ENCODE measurements at regions not wholly inside any gene's neighbourhood (a gene's known extent, or its start where the extent isn't known, plus 50 kb on each side); places are given as distances from the start of the nearest gene placed in this dataset.

DNA sequence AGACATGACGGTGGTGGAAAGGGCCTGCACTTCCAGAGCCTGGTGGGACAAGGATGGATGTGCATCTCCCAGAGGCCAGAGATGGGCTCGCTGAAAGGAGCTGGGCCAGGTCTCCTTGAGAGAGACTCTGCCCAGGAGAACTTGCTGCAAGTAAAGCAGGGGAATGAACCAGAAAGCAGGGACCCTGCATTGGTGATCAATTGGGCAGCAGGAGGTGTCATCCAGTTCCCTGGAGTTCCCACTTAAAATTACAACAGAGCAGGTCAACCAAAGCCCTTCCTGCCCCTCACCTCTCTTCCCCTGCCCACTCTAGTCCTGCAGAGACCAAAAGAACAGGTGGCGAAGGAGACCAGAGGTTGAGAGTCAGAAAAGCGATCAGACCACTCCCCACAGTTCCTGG, 69.7 kb upstream of the CAB39 start:
- no peak for DNase-seq (ENCODE audit: low spot score)

DNA sequence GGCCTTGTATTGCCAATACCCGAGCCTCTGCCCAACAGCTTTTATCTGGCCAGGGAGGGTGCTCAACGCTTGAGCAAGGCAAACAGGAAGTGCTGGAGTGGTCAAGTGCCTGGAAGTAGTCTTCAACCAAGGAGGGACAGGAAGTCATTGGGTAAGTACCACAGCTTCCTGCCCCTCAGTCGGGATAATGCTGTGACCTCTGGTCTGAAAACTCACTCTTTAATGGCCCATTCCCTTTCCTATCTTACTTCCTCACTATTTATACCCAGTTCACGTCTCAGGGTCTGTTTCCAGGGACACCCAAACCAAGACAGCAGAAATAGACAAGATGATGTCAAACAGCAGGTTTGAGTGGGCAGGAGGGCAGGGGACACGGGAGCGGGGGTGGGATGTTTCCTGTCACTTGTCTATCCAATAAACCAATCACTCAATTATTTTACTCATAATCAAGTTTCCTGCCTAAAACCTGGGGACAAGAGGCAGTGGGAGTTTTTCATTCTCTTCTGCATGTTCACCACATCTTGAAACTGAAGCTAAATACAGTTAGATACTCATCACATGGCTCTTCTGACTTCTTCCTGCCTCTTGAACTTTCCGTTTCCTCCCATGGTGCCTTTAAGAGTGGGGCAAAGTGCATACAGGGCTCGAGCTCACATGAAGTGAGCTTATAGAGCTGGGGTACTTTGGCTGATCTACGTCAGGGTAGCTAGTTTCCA, 68.9 kb upstream of the CAB39 start:
- DNase-seq (ENCODE audit: low spot score) = peak; percentile 49

DNA sequence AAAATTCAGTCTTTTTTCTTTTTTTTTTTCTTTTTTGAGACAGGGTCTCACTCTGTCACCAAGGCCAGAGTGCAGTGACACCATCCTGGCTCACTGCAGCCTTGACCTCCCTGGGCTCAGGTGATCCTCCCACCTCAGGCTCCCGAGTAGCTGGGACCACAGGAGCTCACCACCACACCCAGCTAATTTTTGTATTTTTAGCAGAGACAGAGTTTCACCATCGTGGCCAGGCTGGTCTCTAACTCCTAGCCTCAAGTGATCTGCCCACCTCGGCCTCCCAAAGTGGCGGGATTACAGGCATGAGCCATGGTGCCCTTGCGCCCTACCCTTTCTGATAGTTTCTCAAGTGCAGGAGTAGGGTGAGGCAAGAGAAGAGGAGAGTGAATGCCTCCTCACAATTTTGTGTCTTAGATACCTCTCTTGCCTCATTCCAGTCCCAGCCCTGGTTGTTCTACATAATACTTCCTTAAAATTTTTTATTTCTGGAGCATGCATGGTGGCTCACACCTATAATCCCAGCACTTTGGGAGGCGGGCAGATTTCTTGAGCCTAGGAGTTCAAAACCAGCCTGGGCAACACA, 68.2 kb upstream of the CAB39 start:
- DNase-seq (ENCODE audit: low spot score) = no peak

DNA sequence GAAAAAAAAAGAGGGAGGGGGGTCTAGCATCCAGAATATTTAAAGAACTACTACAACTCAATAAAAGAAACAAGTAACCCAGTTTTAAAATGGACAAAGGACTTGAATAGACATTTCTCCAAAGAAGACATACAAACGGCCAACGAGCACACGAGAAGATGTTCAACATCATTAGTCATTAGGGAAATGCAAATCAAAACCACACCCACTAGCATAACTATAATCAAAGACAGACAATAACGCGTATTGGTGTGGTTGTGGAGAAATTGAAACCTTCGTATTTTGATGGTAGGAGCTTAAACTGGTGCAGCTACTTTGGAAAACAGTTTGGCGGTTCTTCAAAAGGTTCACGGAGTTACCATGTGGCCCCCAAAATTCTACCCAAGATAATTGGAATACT, 64.3 kb upstream of the CAB39 start:
- no peak for DNase-seq (ENCODE audit: low spot score)

DNA sequence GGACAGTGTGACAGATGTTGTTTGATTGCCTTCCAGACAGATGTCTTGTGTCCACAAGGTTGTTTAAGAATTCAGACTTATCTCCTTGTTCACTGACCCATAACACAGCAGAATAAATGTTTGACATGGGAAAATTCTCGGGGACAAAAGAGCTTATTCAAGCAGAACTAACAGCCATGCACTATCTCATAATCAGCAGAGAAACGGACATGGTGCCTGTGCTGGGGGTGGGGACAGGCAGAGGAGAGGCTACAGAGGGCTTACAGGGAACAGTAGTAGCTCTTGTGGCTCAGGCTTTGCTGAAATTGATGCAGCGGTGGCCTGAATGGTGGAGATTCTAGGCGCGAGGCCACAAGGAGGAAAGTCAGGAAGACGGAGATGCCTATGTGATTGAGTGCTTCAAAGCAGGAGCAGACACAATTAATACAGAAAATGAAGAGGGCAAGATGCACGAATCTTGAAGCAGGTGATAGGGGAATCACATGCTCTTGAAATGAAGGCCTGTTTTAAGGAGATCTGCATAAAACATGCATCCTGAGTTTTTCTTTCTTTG, 62.0 kb upstream of the CAB39 start:
- DNase-seq (ENCODE audit: low spot score) = no peak

DNA sequence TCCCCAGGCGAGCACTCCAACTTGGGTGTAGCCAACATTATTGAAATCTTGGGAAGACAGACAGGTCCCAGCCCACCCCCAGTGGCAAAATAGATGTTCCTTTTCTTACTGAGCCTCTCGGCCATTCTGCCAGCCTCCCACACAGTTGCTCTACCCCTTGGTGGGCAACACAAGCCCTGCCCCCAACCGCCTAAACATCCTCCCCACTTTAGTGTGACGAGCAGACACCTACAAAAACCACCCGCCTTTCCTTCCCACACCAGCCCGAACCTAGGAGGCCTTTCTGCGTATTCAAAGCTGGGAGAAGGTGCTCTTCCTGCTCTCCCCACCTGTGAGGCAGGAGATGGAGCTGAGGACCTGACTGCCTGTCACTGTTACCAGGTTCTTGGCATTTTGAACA, 58.6 kb upstream of the CAB39 start:
- no peak for DNase-seq (ENCODE audit: low spot score)

DNA sequence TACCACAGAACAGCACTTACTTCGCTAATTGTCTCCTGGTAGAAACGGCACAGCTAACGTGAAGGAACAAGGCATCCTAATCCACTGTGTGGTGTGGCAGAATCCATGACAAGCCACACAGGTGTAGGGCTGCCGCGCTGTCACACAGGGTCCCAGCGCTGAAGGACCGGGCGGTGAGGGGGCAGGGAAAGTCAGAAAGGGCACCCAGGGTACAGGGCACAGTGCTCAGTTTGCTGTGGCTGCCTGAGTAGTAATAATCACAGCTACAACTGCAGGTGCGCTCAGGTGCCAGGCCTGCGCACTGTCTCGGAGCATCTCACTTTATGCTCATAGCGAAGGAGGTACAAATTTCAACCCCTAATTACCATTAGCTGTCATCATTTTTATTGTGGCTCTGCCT, 55.2 kb upstream of the CAB39 start:
- DNase-seq (ENCODE audit: low spot score) = no peak

DNA sequence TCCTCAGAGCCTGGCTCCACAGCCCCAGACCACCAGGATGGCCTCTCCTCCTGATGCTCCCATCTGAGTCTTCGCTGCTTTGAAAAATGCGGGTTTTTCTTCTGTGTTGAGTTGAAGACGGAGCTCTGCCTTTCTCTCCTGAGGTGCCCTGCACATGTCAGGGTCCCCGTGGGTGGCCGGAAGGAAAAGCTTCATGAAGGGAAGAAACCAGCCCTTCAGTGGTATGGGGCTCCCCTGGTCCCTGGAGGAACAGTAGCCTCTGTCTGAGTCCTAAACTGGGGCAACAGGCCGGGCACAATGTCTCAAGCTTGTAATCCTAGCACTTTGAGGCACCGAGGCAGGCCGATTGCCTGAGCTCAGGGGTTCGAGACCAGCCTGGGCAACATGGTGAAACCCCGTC, 54.7 kb upstream of the CAB39 start:
- no peak for DNase-seq (ENCODE audit: low spot score)

DNA sequence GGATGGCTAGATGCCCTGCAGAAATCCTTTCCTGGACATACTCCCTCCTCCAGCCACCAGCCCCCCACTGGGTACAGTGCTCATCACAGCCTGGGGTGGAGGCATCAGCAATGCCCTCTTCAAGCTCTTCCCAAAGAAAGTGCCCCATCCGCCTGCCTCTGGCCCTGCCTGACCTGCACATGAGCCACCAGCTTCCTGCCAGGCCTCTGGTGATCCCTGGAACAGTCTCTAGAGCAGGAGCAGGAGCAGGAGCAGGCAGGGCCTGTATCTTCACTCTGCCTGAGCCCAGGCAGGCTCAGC, 54.1 kb upstream of the CAB39 start:
- DNase-seq (ENCODE audit: low spot score) = no peak

DNA sequence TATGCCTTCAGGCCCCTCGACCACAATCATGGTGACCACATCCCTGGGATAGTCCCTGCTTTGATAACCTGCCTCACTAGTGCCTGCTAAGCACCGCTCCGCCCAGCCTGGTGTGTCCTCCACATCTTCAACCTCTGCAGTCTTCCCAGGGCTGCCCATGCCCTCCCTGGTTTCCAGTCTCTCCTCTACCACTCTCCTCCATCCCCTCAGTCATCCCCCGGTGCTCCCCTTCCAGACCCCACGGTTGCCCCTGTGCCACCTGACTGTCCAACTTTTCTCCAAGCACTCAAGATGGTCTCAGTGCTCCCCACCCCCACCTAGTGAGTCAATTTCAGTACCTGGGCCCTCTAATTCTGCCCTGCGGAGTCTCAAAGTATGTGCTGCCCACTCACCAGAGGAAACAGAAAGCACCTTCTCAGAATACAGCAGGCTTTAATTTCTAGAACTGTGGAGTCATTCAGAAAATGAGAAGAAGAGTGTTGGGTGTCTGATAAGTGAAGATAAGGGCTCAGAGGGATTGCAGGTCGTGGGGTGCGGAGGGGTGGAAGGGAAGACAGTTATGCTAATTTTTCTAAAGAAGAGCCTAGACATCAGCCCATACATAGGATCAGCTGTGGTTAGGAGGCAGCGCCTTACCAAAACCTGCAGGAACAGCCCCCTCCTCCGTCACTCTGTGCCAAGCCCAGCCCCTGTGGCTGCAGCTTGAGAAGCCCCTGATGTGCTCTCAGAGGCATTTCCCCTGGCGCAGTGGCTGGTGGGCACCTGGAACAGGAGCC, 53.6 kb upstream of the CAB39 start:
- DNase-seq (ENCODE audit: low spot score) = peak; percentile 76

DNA sequence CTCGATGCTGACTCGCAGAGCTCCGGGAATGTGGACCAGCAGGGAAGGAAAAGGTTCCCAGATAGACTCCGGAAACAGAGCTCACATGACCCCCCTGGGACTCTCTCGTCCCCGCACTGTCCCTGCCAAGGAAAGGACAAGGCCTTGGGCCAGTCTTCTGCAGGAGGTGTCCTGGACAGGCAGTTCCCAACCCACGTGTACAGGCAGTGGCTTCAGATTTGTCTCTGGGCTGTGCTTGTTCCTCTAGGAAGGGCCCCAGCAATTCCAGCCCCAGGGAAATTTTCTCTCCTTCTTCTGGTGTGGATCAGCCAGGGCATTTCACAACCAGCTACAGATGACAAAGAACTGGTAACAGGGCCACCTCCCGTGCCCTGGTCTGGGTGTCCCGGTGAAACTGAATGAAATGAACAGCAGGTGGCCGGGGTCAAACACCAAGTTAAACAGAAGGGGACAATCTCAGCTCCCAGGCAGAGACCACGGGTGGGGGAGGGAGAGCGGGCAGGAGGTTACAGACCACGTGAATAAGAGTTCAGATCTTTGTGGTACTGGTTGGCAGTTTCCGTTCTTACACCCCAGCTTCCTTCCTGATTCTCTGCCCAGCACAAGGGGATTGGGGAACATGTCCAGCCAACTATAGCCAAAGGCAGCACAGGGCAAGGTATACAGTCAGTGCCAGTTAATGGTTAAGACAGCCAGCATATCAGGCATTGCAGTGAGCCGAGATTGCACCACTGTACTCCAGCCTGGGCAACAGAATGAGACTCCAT, 52.2 kb upstream of the CAB39 start:
- peak; percentile 42 for DNase-seq (ENCODE audit: low spot score)

DNA sequence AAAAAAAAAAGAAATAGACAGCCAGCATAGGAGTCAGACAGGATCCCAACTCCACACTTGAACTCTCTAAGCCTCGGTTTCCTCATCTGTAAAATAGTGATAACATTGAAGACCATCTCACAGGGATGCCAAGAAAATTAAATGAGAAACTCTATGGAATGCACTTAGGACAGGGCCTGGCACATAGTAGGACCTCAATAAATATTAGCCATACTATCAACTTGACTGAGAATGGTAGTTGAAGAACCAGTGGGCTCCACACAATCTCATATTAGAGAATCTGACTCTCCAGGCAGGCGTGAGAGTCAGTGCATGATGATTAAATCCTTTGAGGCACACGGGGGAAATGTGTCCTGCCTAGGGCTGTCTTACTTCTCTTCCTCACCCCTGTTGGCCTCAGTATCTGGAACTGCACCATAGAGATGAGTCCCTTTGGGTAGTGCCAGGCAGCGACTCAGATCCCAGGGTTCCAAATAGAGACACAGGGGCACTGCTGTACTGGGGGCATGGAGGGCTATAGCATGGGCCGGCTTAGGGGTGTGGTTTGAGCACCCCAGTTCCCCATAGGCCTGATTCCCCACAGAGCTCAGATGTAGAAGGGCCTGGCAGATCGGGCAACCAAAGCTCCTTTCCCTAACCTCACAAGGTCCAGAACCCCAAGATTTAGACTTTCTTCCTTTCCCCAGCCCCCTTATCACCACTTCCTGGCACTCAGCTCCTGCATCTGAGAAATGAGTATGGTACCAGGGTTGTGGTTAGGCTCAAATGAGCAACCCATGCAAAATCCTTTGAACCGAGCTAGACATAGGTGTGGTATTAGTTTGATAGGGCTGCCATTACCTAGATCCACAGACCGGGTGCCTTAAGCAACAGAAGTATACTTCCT, 51.3 kb upstream of the CAB39 start:
- DNase-seq (ENCODE audit: low spot score) = peak; percentile 77
